H1 (cell line): ENCODE measurements at regions not wholly inside any gene's neighbourhood (a gene's known extent, or its start where the extent isn't known, plus 50 kb on each side); places are given as distances from the start of the nearest gene placed in this dataset.

ENCODE experiments used
- ASH2L ChIP-seq: fragments of 200-600, 300-600 bp; sonication (generic); IDR thresholded peaks from one replicate; pipeline ENCODE4 v1.7.1; 2017; ENCODE audit warnings: low read length
- ATF3 ChIP-seq: IDR thresholded peaks from 2 replicates; pipeline ENCODE4 v1.6.1; 2011; ENCODE audit warnings: low read depth, mild to moderate bottlenecking, low read length; ENCODE audit not compliant: insufficient read depth
- CHD2 ChIP-seq: IDR thresholded peaks from 2 replicates; pipeline ENCODE4 v1.6.1; 2012; ENCODE audit warnings: low read length, improper control_type of control experiment
- CHD7 ChIP-seq: fragments of 300-600 bp; sonication (generic); IDR thresholded peaks from 2 replicates; pipeline ENCODE4 v1.7.1; 2012; ENCODE audit warnings: low read length, moderate library complexity, mild to moderate bottlenecking, inconsistent platforms; ENCODE audit not compliant: insufficient replicate concordance
- JUN ChIP-seq: IDR thresholded peaks from 2 replicates; pipeline ENCODE4 v1.6.1; 2011; ENCODE audit warnings: low read depth, mild to moderate bottlenecking, improper control_type of control experiment, low read length
- TF ChIP-seq, protein P1 (sequence below): IDR thresholded peaks from 2 replicates; pipeline ENCODE4 v1.6.1; 2011; ENCODE audit warnings: low read length, improper control_type of control experiment

DNA sequence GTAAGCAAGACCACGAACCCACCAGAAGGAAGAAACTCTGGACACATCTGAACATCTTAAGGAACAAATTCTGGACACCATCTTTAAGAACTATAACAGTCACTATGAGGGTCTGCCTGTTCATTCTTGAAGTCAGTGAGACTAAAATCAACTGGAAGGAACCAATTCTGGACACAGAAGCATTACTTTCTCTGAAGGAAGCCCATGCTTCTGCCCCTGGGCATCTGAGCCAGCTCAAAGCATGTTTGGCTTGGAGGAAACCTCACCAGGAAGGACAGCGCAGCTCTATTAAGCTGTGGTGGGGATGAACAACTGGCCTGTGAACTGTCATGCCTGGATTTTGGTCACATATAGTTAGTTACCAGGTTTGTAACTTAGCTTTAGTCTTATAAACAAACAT, 132.4 kb upstream of the GDF10 start (continued):
- no peak for TF ChIP-seq CHD7
- no peak for TF ChIP-seq ATF3
- TF ChIP-seq, protein P1, sequence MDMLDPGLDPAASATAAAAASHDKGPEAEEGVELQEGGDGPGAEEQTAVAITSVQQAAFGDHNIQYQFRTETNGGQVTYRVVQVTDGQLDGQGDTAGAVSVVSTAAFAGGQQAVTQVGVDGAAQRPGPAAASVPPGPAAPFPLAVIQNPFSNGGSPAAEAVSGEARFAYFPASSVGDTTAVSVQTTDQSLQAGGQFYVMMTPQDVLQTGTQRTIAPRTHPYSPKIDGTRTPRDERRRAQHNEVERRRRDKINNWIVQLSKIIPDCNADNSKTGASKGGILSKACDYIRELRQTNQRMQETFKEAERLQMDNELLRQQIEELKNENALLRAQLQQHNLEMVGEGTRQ, result no peak
- TF ChIP-seq ASH2L, result no peak
- no peak for TF ChIP-seq CHD2
- no peak for TF ChIP-seq JUN
